ENCODE measurements at regions not wholly inside any gene's neighbourhood (a gene's known extent, or its start where the extent isn't known, plus 50 kb on each side); places are given as distances from the start of the nearest gene placed in this dataset.
"Not testable (repeated sequence)": the region's sequence is repeated elsewhere in the genome, so short reads cannot be mapped to it uniquely, and the experiment has no call there.

- ATAC-seq (replicated peaks) (no peak), DNase-seq (no peak)
- Mint-ChIP-seq H3K27ac (no peak overlapping the region), H3K36me3 (no peaks in the 10 kb centered on the region), H3K9me3 (peaks cover 1 to 3% of the 10 kb centered on the region in 2 donors), H3K4me3 (no peak overlapping the region), H3K4me1 (peaks cover 0 to 3% of the 10 kb centered on the region in 2 donors), H3K27me3 (peaks cover 0 to 9% of the 10 kb centered on the region in 2 donors)
Observed at GRCh38 chrX:113260474-113260873, 419.8 kb upstream of the AMOT start.

DNA sequence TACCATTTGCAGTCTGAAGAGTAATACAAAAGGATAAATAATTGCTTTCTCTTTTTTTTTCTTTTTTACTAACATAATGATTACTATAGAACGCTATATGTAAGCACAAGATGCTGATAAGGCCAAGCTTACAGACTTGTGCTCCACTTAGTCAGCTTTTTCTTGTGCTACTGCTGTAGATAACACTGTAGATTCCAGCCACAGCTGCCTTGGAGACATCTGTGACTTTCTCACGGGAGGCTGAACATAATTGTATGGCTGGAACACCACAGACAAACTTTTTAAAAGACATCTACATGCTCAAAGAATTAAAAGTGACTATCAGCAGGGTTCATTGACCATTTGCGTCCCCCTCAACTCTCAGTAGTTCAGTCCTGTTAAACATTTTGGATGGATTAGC, 381.7 kb upstream of the AMOT start:
- Mint-ChIP-seq H3K4me1 (no peaks in the 10 kb centered on the region), H3K36me3 (no peaks in the 10 kb centered on the region), H3K27ac (no peak overlapping the region), H3K27me3 (no peaks in the 10 kb centered on the region), H3K4me3 (no peak overlapping the region), H3K9me3 (peaks cover 3 to 4% of the 10 kb centered on the region in 2 donors)
- ATAC-seq (replicated peaks), result no peak
- no peak for DNase-seq

DNA sequence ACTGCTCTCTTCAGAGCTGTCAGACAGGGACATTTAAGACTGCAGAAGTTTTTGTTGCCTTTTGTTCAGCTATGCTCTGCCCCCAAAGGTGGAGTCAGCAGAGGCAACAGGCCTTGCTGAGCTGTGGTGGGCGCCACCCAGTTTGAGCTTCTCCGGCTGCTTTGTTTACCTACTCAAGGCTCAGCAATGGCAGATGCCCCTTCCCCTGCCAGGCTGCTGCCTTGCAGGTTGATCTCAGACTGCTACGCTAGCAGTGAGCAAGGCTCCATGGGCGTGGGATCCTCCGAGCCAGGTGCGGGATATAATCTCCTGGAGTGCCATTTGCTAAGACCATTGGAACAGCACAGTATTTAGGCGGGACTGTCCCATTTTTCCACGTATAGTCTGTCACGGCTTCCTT, 371.4 kb upstream of the AMOT start:
- Mint-ChIP-seq H3K9me3 (peaks cover 3% of the 10 kb centered on the region in 2 donors), H3K4me1 (no peaks in the 10 kb centered on the region), H3K27ac (no peak overlapping the region), H3K27me3 (no peaks in the 10 kb centered on the region), H3K36me3 (peaks cover 0 to 1% of the 10 kb centered on the region in 2 donors), H3K4me3 (no peak overlapping the region)
- ATAC-seq (replicated peaks) (no peak), DNase-seq (no peak)

- ATAC-seq (replicated peaks) (no peak), DNase-seq (no peak)
- H3K4me3 Mint-ChIP-seq, result no peak overlapping the region
- H3K9me3 Mint-ChIP-seq, result peaks cover 5 to 17% of the 10 kb centered on the region in 2 donors
- no peaks in the 10 kb centered on the region for H3K27me3 Mint-ChIP-seq
- no peak overlapping the region for H3K27ac Mint-ChIP-seq
- H3K36me3 Mint-ChIP-seq, result no peaks in the 10 kb centered on the region
- no peaks in the 10 kb centered on the region for H3K4me1 Mint-ChIP-seq
Observed at GRCh38 chrX:113202601-113203000, 362.0 kb upstream of the AMOT start.

DNA sequence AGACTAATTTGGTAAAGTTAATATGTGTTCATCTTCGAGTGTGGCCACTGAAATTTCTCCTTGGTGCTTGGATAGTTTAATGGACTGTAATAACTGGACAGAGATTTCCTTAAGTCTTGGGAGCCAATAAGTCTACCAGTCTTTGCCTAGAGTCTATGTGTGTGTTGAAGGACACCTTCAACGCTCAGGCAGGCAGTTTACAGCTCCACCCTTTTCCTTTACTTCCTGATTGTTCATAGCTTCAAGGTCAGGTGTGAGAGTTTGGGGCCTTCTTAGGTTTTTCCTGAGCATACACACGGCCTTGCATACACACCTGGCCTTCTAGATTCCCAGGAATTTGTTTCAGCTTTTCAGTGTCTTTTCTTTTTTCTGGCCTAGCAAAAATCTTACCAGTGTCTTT, 355.3 kb upstream of the AMOT start:
- no peak overlapping the region for H3K27ac Mint-ChIP-seq
- no peaks in the 10 kb centered on the region for H3K4me1 Mint-ChIP-seq
- H3K9me3 Mint-ChIP-seq, result peaks cover 1 to 8% of the 10 kb centered on the region in 2 donors
- ATAC-seq (replicated peaks), result no peak
- no peaks in the 10 kb centered on the region for H3K36me3 Mint-ChIP-seq
- no peak overlapping the region for H3K4me3 Mint-ChIP-seq
- H3K27me3 Mint-ChIP-seq, result no peaks in the 10 kb centered on the region
- DNase-seq, result no peak

DNA sequence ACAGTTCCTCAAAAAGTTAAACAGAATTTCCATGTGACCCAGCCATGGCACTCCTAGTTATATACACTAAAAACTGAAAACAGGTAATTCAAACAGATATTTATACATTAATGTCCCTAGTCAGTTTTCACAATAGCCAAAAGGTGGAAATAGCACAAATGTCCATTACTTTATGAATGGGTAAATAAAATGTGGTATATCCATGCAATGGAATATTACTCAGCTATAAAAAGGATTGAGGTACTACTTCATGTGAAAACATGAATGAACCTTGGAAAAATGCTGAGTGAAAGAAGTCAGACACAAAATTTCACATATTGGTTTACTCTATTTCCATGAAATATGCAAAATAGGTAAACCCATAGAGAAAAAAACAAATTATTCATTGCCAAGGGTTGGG, 351.8 kb upstream of the AMOT start:
- DNase-seq (no peak), ATAC-seq (replicated peaks) (no peak)
- Mint-ChIP-seq H3K4me3 (no peak overlapping the region), H3K27me3 (no peaks in the 10 kb centered on the region), H3K27ac (no peak overlapping the region), H3K4me1 (no peaks in the 10 kb centered on the region), H3K9me3 (no peaks in the 10 kb centered on the region), H3K36me3 (no peaks in the 10 kb centered on the region)

DNA sequence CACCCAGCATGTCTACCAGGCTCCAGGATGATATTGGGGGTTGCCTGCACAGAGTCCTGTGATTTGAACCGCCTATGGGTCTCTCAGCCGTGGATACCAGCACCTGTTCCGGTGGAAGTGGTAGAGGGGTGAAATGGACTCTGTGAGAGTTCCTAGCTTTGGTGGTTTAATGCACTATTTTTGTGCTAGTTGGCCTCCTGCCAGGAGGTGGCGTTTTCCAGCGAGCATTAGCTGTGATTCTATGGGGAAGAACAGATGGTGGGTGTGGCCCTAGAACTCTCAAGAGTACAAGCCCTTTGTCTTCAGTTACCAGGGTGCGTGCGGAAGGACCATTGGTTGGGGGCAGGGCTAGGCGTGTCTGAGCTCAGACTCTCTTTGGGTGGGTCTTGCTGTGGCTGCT, 316.9 kb upstream of the AMOT start:
- ATAC-seq (replicated peaks) (no peak), DNase-seq (no peak)
- Mint-ChIP-seq H3K9me3 (peaks cover 12 to 15% of the 10 kb centered on the region in 2 donors), H3K27me3 (no peaks in the 10 kb centered on the region), H3K36me3 (no peaks in the 10 kb centered on the region), H3K4me3 (no peak overlapping the region), H3K27ac (no peak overlapping the region), H3K4me1 (no peaks in the 10 kb centered on the region)

GRCh38 chrX:113154315-113154714, 313.7 kb upstream of the AMOT start:
- not testable (repeated sequence) for H3K4me1 Mint-ChIP-seq; H3K4me3 Mint-ChIP-seq; ATAC-seq (replicated peaks); H3K36me3 Mint-ChIP-seq; H3K27ac Mint-ChIP-seq; H3K27me3 Mint-ChIP-seq; DNase-seq
- peaks cover 12 to 15% of the 10 kb centered on the region in 2 donors for H3K9me3 Mint-ChIP-seq

DNA sequence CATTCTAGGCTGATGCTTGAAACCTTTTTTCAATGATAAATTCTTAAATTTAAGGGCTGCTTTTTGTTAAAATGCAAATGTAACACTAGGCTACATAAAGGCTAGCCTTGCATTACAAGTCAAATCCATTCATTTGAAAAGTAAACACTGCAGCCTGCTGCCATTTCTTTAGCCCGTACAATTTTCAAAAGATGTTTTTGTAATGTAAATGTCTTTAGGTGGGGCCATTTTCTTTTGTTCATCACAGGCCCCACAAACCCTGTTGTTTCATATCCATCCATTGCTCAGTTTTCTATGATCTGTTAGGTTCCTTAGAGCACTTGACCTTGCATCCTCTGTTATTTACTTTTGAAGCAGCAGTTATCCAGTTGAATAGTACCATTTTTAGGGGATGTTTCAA, 296.2 kb upstream of the AMOT start:
- Mint-ChIP-seq H3K4me3 (no peak overlapping the region), H3K36me3 (no peaks in the 10 kb centered on the region), H3K27ac (no peak overlapping the region), H3K4me1 (no peaks in the 10 kb centered on the region), H3K27me3 (no peaks in the 10 kb centered on the region), H3K9me3 (no peaks in the 10 kb centered on the region)
- DNase-seq (no peak), ATAC-seq (replicated peaks) (no peak)

DNA sequence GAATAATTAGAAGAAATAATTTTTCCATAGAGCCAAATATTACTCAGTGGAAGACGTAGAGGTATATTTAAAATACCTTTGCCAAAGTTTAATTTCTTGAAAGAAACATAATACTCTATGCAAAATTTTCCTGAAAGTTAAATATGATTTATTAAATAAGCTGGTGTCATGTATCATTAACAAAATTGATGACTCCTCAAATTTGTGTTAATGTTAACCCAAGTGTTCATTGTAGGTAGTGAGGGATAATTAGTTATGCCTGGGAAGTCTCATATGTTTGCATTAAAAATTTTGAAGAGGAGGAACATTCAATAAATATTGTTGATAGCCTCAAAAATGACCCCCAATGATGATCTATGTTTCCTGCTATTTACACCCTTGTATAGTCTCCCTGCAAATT, 292.7 kb upstream of the AMOT start:
- no peaks in the 10 kb centered on the region for H3K27me3 Mint-ChIP-seq
- no peak overlapping the region for H3K27ac Mint-ChIP-seq
- no peak for ATAC-seq (replicated peaks)
- H3K9me3 Mint-ChIP-seq, result no peaks in the 10 kb centered on the region
- no peaks in the 10 kb centered on the region for H3K4me1 Mint-ChIP-seq
- H3K4me3 Mint-ChIP-seq, result no peak overlapping the region
- no peak for DNase-seq
- H3K36me3 Mint-ChIP-seq, result no peaks in the 10 kb centered on the region

DNA sequence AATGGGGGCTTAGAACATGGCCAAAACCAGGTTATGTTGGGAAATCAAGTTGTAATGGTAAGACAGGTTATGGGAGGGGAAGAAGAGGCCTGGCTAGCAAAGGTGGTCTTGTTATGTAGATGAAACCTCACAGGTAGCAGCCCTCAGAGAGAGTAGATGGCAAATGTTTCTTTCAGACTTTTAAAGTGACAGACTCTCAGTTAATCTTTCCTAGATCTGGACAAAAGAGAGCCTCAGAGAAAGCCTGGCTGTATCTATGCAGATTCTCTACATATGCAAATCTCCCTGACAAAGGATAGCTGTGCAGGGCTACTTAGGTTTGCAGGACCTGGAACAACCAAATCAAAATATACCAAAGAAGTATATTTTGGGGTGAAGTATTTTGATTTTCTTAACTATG, 284.1 kb upstream of the AMOT start:
- Mint-ChIP-seq H3K27me3 (no peaks in the 10 kb centered on the region), H3K27ac (no peak overlapping the region), H3K9me3 (peaks cover 3 to 5% of the 10 kb centered on the region in 2 donors)

GRCh38 chrX:113075521-113075920, 234.9 kb upstream of the AMOT start:
- H3K36me3 Mint-ChIP-seq, result no peaks in the 10 kb centered on the region
- ATAC-seq (replicated peaks), result no peak
- DNase-seq, result no peak
- no peak overlapping the region for H3K27ac Mint-ChIP-seq
- no peaks in the 10 kb centered on the region for H3K9me3 Mint-ChIP-seq
- no peaks in the 10 kb centered on the region for H3K27me3 Mint-ChIP-seq
- H3K4me3 Mint-ChIP-seq, result no peak overlapping the region
- no peaks in the 10 kb centered on the region for H3K4me1 Mint-ChIP-seq

More for the DNA sequence above, 284.1 kb upstream of the AMOT start:
- H3K4me1 Mint-ChIP-seq, result no peaks in the 10 kb centered on the region
- H3K4me3 Mint-ChIP-seq, result no peak overlapping the region
- H3K36me3 Mint-ChIP-seq, result no peaks in the 10 kb centered on the region
- no peak for DNase-seq
- ATAC-seq (replicated peaks), result no peak

GRCh38 chrX:113059714-113060113, 219.1 kb upstream of the AMOT start:
- no peak overlapping the region for H3K4me3 Mint-ChIP-seq
- H3K4me1 Mint-ChIP-seq, result no peaks in the 10 kb centered on the region
- H3K27ac Mint-ChIP-seq, result no peak overlapping the region
- peaks cover 4 to 5% of the 10 kb centered on the region in 2 donors for H3K9me3 Mint-ChIP-seq
- no peaks in the 10 kb centered on the region for H3K27me3 Mint-ChIP-seq
- DNase-seq (no peak), ATAC-seq (replicated peaks) (no peak)
- no peaks in the 10 kb centered on the region for H3K36me3 Mint-ChIP-seq

GRCh38 chrX:113058634-113059033, 218.0 kb upstream of the AMOT start:
- Mint-ChIP-seq H3K27me3 (no peaks in the 10 kb centered on the region), H3K36me3 (no peaks in the 10 kb centered on the region), H3K9me3 (peaks cover 4% of the 10 kb centered on the region in 2 donors), H3K4me3 (no peak overlapping the region), H3K27ac (no peak overlapping the region), H3K4me1 (no peaks in the 10 kb centered on the region)
- DNase-seq (no peak), ATAC-seq (replicated peaks) (no peak)

- no peak for DNase-seq
- H3K27ac Mint-ChIP-seq, result no peak overlapping the region
- no peaks in the 10 kb centered on the region for H3K4me1 Mint-ChIP-seq
- H3K36me3 Mint-ChIP-seq, result no peaks in the 10 kb centered on the region
- peaks cover 0 to 1% of the 10 kb centered on the region in 2 donors for H3K9me3 Mint-ChIP-seq
- ATAC-seq (replicated peaks), result no peak
- H3K27me3 Mint-ChIP-seq, result peaks cover 0 to 9% of the 10 kb centered on the region in 2 donors
- H3K4me3 Mint-ChIP-seq, result no peak overlapping the region
Observed at GRCh38 chrX:113048896-113049295, 208.3 kb upstream of the AMOT start.

GRCh38 chrX:113048480-113048879, 207.8 kb upstream of the AMOT start:
- ATAC-seq (replicated peaks), result no peak
- Mint-ChIP-seq H3K4me1 (no peaks in the 10 kb centered on the region), H3K27me3 (peaks cover 0 to 9% of the 10 kb centered on the region in 2 donors), H3K9me3 (peaks cover 1 to 2% of the 10 kb centered on the region in 2 donors), H3K36me3 (no peaks in the 10 kb centered on the region), H3K4me3 (no peak overlapping the region), H3K27ac (no peak overlapping the region)
- DNase-seq, result no peak

All from stimulated activated naive B cell treated with anti-CD40 and anti-IgM and Interleukin-4, amounts not matched to agents 10 μg/mL and 1 μg/mL and 100 μg/mL, for 72 hours (primary cell).